Activated CD4-positive, alpha-beta T cell treated with anti-CD3 and anti-CD28 coated beads, Interleukin-10, Interleukin-2, amounts not matched to agents 100 ng/mL and 50 ng/mL, durations not matched to agents 16 hours and 8 hours (primary cell): ENCODE measurements at regions not wholly inside any gene's neighbourhood (a gene's known extent, or its start where the extent isn't known, plus 50 kb on each side); places are given as distances from the start of the nearest gene placed in this dataset.

Experiments
- DNase-seq: peaks from one replicate; pipeline ENCODE4 v3.0.0-alpha.2; 2020

DNA sequence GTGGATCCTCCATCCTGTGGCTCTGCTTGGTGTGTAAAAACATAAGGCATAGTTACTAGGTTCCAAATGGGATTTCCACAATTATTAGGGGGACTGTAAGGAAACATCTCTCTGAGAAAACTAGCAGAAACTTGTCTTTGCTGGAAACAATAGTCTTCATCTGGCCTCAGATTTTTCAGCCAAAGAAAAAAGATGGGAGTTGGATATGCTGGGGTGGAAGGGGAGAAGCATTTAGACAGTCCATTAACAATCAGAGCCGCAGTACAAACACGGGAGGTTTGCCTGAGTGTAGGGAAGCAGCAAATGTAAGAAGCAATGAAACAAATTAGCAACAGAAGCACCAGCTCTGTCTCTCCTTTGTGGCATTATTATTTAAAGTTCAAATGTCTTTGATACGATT is 402.7 kb upstream of the ZNF608 start:
- DNase-seq = no peak

DNA sequence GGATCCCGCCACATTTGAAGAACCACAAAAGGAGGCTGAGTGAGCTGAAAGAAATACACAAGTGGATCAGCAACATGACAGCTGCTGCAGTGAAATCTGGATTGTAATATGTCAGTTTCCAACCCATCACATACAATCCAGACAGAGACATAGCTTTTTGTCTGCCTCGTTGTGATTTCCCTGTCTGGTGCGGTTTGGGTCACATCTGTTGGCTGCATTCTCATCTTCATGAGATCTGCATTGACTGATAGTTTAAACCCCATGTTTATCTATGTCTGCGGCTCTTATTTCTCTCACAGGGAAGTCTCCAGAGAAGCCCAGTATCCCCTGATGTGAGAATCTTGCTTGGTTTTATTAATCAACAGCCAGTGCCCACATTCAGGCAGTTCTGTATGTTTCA is 403.1 kb upstream of the ZNF608 start:
- DNase-seq = no peak

DNA sequence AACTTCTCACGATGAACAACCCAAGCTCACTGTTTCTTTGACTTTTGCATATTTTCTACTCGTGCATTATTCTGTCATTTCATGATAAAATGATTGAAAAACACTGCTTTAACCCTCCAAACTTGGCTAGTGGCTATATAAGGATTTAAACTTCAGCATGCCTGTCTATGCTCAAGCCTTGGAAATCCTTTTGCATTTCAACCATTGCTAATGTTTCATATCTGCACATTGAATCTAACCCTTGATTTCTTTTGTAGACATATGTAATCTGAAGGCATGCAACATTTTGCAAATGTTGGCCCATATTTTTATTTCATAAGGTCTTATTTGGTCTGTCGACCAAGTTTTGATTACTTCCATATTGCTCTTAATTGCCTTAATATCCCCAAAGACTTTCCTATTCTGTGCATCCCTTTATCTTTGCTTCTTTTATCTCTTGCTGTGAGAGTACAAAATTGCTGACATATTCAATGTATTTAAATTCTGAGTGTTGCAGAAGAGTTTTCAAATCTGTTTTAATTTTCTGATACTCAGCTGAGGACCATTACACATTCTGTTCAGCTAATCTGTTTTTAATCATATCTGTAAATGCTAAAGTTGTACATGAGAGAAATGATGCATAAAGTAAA is 403.7 kb upstream of the ZNF608 start:
- no peak for DNase-seq

DNA sequence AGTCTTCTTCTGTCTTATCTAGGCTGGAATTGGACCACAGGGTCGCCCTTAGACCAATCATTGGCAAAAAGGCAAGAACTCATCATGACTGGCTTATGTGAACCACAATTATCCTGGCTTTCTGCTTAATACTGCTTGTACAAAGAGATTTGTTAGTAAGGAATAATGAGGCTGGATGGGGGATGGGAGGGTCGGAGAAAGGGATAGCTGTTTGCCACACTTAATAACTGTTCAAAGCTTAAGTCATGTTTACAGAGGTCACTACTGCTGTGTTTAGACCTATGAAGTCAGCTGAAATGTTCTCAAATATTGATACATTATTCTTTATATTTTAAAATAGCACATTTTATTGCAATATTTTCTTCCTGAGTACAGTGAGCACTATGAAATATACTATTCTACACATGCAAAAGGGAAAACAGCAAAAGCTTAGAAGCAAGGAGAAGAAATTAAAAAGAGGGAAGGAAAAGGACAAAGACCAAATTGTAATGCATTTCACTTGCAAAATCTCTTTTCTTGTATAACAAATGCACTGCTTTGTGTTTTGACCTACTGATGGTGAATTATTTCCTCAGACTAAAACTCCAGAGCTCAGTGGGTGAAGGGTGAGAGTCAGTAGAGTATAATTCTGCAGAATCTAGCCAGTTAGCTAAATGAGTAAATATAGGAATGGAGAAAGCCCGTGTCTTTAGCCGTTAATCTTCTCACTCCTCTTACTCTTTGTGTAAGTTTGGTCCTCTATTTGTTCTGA is 404.9 kb upstream of the ZNF608 start:
- no peak for DNase-seq

DNA sequence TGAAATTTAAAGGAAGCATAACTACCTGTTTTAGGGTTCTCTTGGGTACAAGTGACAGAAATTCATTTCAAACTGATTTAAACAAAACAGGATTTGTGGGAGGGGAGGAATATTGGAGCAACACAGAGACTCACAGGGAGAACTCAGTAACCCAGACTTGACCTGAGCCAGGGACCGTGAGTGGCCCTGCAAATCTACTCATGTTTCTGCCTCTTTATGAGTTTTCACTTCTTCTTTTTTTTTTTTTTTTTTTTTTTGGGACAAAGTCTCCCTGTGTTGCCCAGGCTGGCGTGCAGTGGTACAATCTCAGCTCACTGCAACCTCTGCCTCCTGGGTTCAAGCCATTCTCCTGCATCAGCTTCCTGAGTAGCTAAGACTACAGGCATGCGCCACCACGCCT is 405.6 kb upstream of the ZNF608 start:
- no peak for DNase-seq

DNA sequence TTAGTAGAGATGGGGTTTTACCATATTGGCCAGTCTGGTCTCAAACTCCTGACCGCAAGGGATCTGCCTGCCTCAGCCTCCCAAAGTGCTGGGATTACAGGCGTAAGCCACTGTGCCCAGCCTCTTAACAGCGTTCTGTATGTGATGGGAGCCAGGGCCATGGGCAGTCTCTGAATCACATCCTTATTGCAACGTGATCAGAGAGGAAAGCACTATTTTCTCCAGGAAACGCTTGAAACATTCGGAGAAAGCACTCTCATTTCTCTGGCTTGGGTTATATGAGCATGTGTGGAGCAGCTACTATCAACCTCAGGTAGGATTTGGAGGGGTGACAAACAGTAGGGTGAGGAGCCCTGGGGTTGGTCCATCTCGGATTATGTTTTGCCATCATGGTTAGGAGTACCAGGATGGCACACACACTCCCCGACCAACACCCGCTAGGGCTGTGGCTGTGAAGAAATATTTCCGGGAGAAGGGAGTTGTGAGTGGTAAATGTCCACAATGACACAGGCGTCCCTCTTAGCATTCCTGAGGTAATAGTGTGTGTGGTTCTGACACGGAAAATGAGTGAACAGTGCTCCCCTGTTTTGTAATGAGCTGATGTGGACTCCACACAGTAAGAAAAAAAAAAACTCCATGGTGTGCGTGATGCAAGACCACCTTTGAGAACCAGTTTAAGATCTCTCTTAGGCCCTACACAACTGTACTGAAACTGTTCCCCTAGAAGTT is 406.2 kb upstream of the ZNF608 start:
- no peak for DNase-seq

DNA sequence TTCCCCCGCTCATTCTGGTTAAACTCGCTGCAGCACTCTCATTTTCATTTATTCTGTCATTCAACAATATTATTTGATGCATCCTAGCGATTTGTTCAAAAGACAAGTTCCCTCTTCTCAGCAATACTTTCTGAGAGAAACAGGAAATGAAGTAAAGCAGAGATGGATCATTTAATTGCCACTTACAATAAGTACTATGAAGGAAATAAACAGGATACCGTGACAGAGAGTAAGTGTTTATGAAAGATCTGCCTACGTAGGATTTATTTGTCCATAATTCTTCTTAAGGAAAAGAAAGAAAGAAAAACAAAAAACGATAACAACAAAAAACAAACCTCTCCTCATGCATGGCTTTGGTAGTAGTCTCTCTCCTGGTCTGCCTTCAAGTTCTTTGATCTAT is 406.8 kb upstream of the ZNF608 start:
- DNase-seq = no peak

DNA sequence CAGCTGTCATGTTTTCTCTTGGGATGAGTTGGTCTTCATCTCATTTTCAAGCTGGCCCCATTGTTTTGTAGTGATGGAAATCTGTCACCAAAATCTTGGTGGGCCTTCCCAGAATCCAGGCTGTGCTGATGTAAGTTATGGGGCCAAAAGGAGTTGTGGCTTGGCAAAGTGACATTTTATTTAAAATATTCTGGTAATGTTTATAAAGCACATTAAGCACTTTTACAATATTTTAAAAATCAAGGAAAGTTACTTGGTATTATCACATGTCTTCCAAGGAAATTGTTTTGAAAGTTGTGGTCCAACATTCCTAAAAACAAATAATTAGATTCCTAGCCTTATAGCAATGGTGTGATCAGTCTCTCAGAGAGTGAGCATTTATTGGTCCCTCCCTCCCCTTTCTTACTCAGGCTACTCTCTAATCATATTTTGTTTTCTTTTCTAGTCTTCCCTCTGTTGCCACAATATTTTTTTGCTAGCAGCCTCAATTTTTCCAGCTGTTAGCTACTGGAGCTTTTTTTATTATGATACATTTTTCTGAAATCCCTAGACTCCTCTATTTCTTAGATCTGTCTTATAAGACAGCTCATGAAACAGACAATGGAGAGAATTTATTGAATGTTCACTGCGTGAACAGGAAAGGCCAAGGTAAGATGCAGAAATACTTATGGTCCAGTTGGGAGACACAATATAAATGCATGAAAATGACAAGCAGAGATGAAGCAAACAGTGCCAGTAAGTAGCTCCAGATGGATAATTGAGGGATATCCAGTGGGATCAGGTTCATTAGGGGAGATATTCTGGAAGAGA is 408.1 kb upstream of the ZNF608 start:
- DNase-seq = no peak

DNA sequence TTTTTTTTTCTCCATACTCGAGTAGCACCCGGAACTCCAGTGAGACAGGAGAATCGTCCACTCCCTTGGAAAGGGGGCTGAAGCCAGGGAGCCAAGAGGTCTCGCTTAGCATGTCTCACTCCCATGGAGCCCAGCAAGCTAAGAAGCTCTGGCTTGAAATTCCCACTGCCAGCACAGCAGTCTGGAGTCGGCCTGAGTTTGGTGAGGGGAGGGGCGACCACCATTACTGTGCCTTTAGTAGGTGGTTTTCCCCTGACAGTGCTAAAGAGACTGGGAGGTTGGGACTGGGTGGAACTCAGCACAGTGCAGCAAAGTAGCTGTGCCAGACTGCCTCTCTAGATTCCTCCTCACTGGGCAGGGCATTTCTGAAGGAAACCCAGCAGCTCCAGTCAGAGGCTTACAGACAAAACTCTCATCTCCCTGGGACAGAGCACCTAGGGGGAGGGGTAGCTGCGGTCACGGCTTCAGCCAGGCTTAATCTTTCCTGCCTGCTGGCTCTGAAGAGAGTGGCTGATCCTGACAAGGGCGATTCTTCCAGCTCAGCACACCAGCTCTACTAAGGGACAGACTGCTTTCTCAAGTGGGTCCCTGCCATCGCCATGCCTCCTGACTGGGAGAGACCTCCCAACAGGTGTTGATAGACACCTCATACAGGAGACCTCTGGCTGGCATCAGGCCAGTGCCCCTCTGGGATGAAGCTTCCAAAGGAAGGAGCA is 414.5 kb upstream of the ZNF608 start:
- DNase-seq = no peak

DNA sequence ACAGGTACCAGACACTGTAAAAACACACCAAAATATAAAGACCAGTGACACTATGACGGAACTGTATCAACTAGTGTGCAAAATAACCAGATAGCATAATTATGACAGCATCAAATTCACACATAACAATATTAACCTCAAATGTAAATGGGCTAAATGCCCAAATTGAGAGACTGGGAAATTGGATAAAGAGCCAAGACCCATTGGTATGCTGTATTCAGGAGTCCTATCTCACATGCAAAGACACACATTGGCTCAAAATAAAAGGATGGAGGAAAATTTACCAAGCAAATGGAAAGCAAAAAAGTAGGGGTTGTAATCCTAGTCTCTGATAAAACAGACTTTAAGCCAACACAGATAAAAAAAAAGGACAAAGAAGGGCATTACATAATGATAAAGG is 416.3 kb upstream of the ZNF608 start:
- DNase-seq = no peak

DNA sequence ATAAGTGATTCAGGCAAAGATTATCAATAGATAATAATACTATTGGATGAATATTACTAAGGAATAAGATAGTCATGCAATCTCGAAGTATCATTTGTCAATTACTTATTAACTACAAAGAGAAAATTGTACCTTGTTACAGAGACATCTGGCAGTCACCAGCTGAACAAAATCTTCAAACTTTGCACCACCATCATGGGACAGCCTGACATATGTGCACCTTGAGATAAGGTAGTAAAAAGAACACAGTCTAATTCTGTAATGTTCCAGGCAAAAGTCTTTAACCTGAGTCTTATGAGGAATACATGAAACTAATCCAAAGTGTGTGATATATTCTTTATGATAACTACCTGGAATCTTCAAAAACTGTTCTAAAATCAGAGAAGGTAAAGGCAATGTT is 423.0 kb upstream of the ZNF608 start:
- DNase-seq = no peak

DNA sequence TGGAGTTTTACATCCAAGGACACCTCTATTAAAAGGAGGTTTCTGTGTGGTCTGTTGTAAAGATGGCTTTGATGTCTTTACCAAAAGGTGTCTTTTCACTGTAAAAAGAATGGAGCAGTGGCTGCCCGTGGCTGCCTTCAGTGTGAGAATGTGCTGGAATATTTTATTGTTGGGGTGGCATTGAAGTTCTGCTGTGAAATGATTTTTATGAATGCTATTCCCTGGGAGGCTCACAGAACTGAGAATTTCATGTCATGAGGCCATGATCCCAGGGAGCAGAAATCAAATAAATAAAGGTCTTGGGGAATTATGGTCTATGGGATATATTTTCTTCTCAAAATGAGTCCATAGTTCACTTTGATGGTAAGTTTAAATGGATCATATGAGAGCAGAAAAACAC is 425.2 kb upstream of the ZNF608 start:
- no peak for DNase-seq

DNA sequence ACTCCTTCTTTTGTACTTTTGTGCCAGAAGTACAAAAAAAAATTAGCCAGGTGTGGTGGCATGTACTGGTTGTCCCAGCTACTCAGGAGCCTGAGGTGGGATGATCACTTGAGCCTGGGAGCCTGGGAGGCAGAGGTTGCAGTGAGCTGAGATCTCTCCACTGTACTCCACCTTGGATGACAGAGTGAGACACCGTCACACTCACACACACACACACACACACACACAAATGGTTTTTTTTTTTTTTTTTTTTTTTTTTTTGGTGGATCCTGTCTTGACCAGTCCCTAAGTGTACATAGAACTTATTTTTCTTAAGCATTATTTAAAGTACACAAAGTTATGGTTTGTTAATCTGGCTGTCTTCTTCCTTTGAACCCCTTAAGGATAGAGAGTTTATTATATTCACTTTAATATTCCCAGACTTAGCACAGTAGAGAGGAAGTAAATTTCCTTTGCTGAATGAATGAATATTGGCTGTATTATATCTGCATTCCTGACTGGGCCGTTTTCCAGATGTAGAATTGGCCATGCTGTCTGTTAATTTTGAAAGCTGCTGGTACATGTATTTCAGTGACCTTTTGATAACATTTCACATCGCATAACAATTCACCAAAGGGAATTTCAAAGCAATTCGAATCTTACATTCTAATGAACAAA is 429.0 kb upstream of the ZNF608 start:
- no peak for DNase-seq

DNA sequence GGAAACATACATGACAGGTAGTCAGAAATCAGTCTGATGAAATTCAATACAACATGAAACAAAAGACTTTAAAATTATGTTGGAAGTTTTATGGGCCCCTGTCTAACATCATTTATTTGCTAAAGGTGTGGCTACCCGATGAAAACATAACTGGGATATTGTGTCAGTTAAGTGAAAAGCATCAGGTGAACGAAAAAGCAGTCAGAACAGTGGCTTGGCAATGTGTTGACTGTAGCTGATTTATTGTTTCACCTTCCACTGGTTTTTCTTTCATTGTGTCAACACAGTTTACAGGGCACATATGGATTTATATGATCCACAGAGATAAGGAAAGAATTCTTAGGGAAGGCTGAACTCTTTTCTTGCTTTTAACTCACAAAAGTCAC is 429.6 kb upstream of the ZNF608 start:
- no peak for DNase-seq

DNA sequence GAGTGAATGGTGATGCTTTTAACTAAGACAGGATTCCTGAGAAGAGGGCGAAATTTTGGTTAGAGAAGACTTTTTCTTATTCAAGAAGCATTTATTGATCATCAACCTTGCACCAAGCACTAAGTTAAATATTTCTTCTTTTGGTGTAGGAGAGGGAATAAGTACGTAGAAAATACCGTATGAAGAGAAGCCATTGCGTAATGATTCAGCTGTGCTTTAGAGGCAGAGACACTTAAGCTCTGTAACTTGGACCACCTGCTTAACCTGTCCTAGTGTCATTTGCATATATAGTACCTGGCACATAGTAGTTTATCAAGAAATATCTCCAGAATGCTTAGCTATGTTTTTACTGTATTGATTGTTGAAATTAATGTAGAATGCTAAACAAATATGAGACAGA is 430.9 kb upstream of the ZNF608 start:
- no peak for DNase-seq

DNA sequence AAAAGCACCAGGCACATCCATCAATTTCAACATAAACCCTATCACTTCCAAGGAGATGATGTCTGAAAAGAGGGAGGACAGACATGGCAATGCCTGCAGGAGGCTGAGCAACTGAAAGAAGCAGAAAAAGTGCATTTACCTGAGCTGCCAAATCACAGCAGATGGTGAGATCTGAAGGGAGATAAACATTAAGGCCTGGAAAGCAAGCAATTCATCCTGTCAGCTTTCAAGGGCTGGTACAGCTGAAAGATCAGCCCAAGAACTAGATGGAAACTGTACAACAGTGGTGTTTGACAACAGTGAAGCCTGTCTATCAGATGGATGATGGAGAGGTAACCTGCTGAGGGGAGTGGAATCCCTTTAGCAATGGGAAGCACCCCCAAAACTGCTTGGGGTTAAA is 433.2 kb upstream of the ZNF608 start:
- no peak for DNase-seq

DNA sequence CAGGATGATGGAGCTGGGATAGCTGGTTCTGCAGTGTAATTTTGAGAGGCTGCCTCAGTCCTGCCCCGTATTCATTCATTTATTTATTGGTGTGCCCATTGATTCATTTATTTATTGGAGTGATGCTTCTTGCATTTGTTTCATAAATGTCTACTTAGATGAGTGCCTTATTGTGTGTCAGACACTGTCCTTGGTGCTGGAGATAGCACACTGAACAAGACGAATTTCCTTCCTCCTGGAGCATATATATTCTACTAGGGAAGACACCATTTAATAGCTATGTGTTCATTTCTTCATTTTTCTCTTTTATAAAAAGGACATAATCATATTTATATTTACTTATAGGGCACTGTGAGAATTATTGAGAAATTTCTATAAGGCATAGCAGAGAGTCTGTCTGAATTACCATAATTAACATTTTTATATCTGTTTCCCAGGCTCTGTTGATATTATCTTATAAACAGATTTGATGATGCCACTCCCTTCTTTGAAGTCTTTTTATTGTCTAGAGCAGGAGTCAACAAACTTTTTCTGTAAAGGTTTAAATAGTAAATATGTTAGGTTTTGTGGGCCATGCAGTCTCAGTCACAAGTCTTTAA is 433.9 kb upstream of the ZNF608 start:
- no peak for DNase-seq

DNA sequence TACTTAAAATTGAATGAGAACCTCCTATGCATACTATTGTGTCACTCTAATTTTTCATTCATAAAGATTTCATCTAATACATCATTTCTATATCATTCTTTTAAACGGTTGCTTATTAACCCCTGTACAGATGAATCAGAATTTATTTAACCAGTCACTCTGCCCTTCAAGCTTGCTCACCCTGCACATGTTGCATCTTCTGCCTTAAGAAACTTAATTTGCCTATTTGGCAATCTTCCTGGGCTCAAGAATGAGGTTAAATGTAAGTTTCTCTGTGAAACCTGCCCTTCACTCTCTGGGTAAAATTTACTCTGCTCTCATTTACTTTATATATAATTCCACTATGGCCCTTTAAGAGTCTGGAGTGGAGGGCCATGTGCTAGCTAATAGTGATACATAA is 434.7 kb upstream of the ZNF608 start:
- DNase-seq = no peak

DNA sequence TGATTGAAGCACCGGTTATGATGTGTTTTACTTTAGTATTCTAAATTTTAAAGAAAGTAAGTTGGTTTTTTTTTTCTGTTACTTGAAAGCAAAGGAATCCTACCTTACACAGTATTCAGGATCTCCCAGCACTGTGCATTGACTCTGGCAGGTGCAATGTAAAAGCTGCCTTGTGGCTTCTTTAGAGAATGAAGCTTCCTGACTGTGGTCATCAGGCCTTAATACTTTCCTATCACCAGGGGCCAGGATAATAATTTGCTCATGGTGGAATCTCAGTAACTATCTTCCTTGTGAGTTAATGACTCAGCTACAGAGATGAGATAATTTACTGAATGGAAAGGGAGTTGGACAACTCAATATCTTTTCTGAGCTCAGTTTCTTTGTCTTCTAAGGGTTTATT is 435.5 kb upstream of the ZNF608 start:
- DNase-seq = no peak

DNA sequence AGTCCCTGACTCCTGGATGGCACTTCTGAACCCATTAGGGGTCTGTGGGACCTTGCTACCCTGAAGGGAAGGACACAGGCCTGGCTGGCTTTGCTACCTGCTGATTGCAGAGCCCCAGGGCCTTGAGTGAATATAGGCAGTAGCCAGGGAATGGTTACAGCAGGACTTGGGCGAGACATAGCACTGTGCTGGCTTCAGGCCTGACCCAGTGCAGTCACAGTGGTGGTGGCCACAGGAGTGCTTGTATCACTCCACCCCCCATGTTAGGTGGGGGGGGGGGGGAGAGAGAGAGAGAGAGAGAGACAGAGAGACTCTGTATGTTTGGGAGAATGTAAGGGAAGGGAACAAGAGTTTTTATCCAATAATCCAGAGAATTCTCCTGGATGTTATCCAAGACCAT is 439.3 kb upstream of the ZNF608 start:
- no peak for DNase-seq

DNA sequence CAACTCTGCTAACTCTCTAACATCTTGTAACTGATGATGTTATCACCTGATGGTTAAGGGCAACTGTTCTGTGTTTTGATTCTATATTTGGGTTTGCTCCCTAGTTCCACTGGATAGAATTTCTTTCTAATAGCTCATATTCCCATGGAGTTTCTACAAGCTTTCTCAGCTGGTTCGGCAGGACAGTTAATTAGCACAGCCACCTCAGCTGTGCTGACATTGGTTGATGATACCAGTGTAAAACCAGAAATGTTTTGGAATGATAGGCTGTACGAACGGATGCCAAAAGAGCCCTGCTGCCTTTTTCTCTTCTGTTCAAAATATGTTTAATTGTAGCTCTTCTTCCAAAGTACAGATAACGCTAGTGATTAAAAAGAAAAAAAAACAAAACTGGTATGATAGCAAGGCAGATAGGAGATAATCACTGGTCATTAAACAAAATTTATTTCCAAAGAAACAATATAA is 440.5 kb upstream of the ZNF608 start:
- DNase-seq = no peak

DNA sequence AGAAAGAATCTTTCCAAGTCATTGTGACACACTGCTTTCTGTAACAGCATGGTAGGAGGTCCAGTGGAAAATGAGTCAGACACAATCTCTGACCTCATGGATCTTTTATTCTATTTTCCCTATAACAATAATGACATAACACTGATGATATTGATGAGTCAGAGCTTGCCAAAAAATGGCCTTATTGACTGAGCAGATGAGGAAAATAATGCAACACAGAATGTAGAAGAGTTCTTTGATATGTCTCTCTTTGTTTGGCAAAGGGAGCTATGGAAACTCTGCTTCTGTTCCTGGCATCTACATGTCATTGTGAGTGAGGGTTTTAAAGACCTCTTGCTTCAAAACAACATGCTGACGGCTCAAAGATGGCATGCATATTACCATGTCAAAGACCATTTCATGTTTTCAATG is 443.1 kb upstream of the ZNF608 start:
- DNase-seq = no peak
